HG03378 (cell line): ENCODE measurements at regions not wholly inside any gene's neighbourhood (a gene's known extent, or its start where the extent isn't known, plus 50 kb on each side); places are given as distances from the start of the nearest gene placed in this dataset.
A peak's percentile ranks its signal among the peaks of the same experiment; 100 is the strongest.

Experiments
- ATAC-seq: cut with Tn5 transposase; IDR thresholded peaks from one replicate; pipeline ENCODE4 v1.9.1; 2021; ENCODE audit warnings: mild to moderate bottlenecking, moderate library complexity; ENCODE audit not compliant: unreplicated experiment

DNA sequence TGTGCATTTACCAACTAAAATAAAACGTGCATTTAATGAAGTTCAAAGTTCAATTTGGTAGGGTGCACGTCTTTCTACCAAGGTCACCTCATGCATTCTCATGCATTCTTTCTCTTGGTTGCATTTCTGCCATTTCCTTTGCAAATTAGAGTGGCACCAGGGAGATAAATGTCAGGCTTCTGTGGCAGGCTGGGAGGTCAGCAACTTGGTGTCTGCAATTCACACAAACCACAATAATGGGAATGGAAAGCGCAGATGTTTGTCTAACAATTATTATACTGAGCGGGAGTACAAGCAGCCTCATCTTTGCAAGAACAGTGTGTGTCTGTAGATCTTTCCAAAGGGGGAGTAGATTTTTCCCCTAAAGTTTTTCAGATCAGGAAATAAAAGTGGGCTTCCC, 411.7 kb downstream of the DMRT2 start:
- no peak for ATAC-seq

DNA sequence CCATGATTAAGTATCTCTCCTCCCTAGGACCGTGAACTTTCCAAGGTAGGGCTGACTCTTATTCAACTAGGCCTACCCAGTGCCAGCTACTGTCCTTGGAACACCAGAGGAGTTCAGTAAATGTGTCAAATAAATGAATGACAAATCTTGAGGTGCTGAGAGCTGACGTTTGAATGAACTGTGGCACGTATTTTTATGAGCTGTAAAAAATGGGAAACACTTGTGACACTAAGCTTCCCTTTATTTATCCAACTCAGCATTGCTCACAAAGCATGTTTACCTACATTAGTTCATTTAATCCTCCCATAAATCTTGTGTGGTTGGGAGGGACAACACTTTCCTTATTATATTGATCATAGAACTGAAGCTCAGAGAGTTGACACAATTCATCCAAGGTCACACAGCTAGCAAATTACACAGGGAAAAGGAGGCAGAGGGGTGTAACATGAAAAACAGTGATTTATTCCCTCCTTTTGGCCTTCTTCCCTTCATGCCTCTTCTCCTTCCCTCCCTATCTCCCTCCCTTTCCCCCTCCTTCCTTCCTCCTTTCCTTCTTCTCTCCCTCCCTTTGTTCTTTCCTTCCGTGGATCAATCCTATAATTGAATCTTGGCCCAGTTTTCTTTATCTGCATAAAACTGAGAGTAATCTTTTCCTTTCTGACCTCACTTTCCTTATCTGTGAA, 412.6 kb downstream of the DMRT2 start:
- no peak for ATAC-seq

DNA sequence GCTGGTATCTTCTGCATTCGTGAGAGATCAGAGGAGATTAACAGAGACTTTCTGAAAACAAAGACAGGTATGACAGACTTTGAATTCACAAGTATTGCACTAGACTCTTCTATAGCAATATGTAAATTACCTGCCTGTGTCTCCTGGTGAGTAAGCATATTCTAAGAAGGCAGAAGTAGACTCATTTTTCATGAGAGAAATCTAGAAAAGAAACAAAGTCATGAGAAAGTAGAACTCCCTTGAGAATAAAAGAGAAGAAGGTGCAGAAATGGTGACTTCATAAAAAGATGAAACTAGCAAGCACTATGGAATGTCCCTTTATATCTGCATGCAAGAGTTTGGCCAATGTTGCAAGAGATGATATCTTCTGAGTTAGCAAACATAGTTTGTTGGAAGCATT, 419.8 kb downstream of the DMRT2 start:
- peak; percentile 95 for ATAC-seq

DNA sequence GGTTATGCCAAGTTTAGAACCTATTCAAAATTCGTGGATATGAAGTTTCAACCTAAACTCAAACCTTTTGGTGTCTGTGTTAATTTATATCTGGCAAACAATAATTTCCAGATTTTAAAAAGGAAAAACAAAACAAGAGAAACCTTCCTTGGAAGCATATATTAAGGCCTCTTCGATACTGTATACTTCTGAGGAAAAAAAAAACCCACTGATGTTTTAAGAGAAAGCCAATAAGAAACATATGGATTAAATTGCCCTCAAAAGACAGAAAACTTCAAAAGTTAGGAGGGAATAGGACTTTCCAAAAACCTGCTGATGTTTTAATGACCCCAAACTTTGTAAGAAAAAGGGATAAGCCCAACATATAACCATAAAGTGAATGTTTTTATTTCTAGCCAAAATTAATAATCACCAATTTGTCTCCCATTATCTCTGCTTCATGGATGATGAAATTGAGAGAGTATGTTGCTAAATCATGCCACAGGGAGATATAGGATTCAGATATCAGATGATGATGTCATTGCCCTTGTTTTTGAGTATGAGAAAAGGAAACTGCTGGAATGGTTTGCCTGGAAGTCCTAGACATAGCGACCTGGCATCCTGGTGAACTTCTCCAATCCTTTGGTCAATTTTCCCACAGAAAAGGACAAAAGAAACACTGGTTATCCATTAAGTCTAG, 423.9 kb downstream of the DMRT2 start:
- ATAC-seq: no peak

DNA sequence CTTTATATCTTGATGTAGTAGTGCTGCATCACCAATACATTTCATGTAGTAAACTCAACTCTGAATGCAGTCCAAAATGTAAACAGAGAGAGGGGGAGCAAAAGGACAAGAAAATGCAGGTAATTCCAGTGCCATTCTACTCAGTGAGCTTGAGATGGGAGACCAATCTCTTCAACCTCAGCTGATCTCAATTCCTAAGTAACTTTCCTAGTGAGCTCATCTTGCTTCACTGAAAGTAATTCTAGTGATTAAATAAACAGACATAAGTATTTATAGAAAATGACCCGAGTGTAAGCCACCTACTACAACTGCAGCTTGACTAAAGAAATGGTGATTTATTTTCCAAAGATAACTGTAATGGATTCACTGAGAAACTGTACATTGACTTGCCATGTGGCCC, 424.5 kb downstream of the DMRT2 start:
- ATAC-seq: no peak

DNA sequence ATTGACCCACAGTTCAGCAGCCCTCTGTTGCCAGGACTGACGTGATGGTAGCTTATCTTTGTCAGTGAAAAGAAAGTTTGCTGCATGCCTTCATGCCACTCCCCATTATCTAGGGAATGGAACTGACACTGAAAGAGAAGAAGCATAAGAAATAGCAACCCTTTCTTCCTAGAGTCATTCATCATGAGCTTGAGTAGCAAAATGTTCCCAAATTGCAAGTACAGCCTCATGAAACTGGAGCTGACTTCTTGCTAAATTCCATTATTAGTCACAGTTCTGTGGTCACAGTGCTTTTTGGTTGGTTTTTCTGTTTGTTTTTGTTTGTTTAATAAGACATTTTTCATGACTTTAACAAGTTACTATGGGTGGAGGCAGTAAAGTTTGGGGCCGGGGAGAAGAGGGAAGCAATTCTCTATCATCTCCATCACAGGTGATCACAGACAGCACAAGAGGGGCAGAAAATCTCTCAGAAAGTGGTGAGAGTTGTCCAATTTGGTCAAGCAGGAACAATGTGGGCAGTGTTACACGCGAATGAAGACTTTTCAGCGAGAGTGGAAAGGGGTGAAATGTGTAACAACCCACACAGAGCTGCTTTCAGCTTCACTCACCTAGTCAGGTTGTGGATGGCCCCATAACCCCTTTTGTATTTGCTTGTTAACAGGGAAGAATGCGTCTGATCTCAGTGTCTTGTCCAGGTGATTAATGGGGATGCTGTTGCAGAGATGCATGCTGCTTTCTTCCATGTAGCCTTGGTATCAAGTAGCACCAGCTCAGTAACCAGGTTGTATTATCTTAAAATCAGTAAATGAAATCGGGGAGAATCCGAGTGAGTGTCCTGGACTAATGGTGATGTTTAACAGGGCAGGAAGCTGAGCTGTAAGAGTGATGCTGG, 440.4 kb downstream of the DMRT2 start:
- ATAC-seq: peak; percentile 79

DNA sequence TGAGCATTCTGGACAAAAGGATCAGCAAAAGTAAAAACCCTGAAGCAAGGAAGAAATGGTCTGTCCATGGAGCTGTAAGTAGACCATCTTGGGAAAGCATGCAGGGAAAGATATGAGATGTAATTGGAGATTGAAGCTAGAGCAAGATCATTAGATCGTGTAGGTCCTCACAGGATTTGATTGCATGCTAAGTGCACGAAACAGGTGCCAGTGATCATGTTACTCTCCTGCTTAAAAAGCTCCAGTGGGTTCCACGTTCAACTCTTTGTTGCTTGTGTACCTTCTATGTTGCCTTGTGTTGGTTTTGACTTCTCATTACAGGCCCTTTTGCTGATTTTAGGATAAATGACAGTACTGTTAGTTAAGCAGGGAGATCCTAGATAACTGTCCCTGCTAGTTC, 442.0 kb downstream of the DMRT2 start:
- no peak for ATAC-seq

DNA sequence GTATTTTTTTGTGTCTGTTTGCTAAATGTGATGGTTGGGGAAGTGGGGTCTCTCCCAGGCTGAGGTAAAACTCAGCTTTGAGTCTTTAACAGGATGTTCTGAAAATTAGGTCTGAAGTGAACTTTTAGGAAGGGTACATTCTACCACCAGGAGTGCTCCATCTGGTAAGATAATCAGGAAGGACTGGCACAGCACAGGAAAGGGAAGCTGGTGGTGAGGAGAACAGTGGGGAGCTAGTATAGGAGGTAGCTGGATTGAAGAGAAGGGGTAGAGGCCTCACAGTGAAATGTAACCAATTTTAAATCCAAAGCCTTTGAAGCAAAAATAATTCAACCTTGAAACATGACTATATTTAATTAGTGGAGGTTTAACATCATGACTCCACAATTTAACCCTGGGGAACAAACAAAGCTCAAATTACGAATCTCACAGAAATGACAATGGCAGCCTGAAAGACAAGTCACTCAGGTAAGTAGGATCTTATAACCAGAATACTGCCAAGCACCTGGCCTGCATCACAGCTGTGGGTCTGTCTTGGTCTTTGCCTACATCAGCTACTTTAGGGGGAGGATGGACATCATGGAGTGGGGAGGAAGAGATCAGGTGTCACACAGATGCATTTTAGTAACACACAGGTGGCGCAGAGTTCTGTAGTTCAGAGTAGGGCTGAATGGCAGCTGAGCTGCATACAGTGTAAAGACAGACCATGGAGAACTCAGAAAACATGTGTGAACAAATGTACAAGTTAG, 445.3 kb downstream of the DMRT2 start:
- ATAC-seq: no peak

DNA sequence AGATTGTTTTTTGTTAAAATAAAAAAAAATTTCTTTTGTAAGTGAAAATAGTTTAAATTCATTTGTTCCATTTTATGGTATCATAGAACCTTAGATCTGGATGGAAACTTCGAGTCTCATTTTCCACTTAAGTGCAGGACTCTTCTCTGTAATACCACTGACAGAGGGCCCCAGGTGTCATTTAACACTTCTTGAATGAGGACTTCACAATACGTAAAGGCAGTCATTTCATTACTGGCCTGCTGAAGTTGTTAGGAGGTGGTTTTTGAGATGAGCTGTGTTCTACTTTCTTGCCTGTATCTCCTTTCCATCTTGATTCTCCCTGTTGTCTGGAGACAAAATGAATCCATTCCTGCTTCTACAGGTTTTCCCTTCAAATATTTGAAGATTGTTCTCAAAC, 455.3 kb downstream of the DMRT2 start:
- ATAC-seq: no peak

DNA sequence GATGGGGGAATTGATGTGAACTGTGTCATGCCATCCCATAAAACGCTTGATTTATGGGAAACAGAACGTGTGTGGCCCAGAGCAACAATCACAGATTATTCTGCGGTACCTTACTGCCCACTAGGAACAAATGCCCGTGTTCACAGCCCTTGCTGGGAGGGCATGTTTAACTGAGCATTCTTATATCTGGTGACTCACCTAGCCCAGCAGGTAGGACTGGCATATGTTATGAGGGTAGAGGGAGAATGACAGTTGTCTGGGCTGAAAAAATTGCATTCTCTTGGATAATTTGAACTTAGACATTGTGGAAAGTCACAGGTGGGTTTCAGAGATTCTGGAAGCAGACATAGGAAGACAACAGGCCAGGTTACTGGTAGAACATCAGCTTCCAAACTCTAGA, 460.6 kb downstream of the DMRT2 start:
- ATAC-seq: no peak

DNA sequence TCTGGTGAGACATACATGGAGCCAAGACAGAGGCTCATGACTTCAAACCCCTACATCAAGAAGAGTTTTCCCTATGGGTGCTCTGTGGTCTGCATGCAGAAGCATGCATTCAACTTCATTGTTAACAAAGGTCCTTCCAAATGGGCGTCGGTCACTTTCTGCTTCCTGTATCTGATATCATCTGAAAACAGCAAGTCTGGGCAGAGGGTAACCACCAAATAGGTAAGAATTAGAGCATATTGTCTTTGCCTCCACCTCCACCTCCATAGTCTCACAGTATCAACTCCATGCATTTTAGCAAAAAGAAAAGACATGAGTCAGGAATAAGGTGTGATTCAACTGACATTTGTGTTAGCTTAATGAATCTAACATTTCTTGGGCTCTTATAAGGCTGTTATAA, 462.9 kb downstream of the DMRT2 start:
- no peak for ATAC-seq

DNA sequence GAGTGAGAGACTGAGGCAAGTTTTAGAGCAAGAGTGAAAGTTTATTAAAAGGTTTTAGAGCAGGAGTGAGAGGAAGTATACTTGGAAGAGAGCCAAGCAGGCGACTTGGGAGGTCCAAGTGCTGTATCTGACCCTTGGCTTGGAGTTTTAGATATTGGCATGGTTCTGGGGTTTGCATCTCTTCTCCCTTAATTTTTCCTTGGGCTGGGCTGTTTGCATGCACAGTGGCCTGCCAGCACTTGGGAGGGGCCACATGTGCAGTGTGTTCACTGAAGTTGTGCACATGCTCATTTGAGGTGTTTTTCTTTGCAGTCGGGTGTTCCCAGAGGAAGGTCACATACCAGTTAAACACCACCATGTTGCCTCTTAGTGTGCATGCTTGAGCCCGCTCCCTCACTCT, 464.1 kb downstream of the DMRT2 start:
- no peak for ATAC-seq

DNA sequence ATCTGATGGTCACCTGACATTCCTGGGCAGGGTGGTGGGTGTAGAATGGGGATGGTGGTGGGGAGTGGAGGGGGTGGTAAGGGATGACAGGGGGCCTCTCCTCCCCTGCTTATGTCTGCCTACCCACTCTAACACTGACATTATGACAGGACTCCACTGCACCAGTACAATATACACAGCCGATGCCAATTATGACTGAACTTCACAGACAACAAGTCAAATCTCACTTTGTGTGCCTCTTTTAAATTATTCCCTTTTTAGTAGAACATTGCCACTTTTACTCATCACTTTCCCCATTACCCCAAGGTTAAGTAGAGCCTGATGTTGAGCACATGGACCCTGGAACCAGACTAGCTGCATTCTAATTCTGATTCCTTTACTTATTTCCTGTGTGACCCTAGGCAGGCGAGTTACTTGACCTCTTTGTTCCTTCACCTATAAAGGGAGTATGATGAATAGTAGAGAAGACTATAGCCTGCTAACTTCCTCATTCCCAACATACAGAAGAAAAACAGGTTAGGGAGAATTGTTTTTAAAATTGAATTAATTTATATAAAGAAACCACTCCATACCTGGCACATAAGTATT, 464.7 kb downstream of the DMRT2 start:
- no peak for ATAC-seq

DNA sequence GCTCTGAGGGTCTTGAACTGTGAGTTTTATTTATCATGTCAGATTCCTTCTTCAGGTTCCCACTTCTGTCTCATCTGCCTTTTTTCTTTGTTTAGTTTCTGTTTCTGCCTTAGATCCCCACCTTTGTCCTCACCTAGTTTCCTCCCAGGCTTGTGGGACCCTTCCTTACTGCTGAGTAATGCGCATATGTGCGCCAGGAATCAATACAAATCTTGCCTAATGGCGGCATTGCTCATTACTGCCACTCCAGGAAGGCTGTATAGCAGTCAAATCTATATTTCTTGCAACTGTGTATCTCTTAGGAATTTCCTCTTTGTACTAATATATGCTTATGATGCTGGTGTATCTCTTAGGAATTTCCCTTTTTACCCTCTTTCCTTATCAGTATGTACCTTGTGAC, 465.4 kb downstream of the DMRT2 start:
- no peak for ATAC-seq

DNA sequence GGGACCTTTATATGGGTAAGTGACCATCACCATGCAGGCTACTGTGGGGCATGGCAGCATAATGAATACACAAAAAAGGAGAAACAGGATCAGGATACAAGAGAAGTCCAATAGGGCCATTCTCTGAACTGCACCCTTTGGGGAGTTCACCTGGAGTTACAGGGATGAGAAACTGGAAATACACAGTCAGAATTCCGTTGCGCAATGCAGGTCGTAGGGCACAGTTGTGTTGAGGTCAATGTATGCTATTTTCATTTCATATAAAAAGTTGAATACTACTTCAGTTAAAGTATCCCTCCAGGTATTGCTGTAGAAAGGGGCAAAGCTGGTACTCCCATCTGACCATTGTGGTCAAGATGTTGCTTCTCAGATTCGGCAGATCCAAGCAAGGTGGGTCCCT, 471.4 kb downstream of the DMRT2 start:
- ATAC-seq: no peak

DNA sequence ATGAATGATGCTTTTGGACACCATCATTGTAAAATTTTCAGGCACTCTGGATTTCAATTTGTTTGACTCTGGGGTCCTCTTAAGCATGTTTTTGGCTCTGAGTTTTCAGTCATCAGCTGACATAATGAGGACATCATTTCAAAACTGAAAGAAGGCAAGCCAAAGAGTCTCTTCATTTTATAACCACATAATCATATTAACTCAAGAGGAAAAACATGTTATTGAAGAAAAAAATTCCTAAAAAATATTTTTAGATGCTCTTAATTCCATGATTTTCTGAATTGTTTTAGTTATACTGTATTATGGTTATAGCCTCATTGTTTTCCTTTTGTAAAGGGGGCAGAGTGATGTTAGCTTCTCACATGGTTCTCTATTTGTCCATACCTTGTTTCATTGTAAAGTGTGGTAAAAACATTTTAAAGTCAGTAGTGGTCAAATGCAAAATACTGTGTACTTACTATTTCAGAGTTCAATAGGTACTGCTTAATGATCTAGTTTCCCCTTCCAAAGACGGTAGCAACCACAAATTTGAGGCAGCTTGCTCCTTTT, 472.1 kb downstream of the DMRT2 start:
- peak; percentile 67 for ATAC-seq

DNA sequence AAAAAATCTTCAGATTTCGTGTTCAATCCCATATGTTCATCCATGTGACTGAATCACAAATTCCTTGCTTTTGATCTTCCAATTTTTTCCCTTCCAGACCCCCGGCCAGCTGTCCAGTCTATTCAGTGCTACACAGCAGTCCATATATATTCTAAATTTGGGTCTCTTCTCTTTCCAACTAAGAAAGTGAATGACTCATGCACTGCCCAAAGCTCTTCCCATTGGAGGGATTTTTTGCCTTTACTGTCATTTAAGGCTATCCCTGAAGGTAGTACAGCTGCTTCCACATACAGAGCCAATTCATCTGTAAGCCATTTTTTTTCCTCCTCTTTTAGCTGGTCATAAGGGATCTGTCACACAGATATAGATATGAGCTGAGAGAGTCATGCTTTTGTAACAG, 478.3 kb downstream of the DMRT2 start:
- no peak for ATAC-seq

DNA sequence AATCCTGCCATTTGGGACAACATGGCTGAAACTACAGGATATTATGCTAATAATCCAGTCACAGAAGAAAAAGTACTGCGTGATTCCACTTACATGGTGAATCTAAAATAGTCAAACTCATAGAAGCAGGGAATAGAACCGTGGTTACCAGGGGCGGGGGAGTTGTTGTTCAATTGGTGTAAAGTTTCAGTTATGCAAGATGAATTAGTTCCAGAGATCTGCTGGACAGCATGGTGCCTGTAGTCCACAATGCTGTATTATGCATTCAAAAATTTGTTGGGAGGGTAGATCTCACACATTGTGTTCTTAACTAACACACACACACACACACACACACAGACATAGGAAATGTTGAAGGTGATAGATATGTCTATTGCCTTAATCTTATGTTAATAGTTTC, 480.5 kb downstream of the DMRT2 start:
- no peak for ATAC-seq

DNA sequence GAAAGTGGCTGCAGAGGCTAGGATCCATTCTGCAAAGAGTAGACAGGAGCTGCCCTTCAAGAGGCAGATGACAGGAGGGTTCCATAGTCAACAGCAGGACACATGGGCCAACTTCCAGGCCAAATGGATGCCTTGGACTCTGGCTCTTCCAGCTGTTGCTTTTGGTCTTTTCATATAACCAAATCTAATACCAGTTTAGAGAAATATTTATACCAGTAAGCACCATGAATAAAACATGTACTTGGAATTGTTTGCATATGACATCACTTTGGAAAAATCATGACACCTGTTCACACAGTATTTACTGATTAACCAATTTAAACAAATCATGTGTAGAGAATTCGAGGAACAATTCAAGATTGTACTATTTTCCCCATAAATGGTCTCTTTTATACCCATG, 481.3 kb downstream of the DMRT2 start:
- no peak for ATAC-seq

DNA sequence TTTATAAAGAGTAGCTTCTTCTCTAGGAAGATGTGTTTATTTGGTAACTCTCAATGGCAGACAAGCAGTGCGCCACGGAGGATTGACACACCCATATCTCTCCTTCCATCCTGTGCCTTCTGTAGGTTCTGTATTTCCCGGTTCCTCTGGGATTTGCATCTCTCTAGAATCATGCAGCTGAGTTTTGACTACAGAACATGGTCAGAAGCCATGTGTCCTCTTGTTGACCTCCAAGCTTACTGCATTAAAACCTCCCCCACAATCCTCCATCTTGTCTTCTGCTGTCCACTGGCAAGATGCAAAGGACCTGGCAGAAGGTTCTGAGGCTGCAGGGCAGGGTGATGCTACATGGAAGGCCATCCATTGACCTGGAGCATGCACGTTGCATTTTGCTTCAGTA, 482.0 kb downstream of the DMRT2 start:
- no peak for ATAC-seq

DNA sequence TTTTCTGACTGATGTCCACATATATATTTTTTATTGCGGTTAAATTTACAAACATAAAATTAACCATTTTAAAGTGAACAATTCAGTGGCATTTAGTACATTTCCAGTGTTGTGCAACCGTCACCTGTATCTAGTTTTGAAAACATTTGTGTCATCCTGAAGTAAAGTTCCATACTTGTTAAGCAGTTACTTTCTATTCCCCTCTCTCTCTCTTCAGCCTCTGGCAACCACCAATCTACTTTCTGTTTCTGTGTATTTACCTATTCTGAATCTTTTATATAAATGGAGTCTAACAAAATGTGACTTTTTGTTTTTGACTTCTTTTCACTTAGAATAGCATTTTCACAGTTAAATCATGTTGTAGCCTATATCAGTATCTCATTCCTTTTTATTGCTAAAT, 480.1 kb upstream of the SMARCA2 start:
- peak; percentile 64 for ATAC-seq
